Testis (tissue), 2 donors: ENCODE measurements at regions not wholly inside any gene's neighbourhood (a gene's known extent, or its start where the extent isn't known, plus 50 kb on each side); places are given as distances from the start of the nearest gene placed in this dataset.

ENCODE experiments used
- DNase-seq: peaks from one replicate; pipeline ENCODE4 v3.0.0-alpha.2; 2019
- H3K27ac ChIP-seq, 2 donors: fragments of 200-600 bp; sonication (generic); one replicate each; pipeline ENCODE4 v1.5.1; 2019
- H3K27me3 ChIP-seq: fragments of 200-600 bp; sonication (generic); one replicate; pipeline ENCODE4 v1.5.1; 2019
- H3K36me3 ChIP-seq: fragments of 200-600 bp; sonication (generic); one replicate; pipeline ENCODE4 v1.5.1; 2017; ENCODE audit warnings: low read depth; ENCODE audit errors: missing control alignments
- H3K4me1 ChIP-seq: fragments of 200-600 bp; sonication (generic); one replicate; pipeline ENCODE4 v1.5.1; 2019
- H3K4me3 ChIP-seq, 2 donors: fragments of 200-600 bp; sonication (generic); one replicate each; pipeline ENCODE4 v1.5.1; 2017 to 2019
- H3K9me3 ChIP-seq: fragments of 200-600 bp; sonication (generic); one replicate; pipeline ENCODE4 v1.5.1; 2017
- CTCF ChIP-seq, 3 experiments: fragments of 450-650 bp in 2 of 3; fragments of 200-600 bp in 1 of 3; sonication (generic) in 1 of 3; IDR thresholded peaks; one replicate each; pipeline ENCODE4 v1.5.1; 2016 to 2019; ENCODE audit warnings: antibody characterized with exemption in 3 of 3, mild to moderate bottlenecking in 2 of 3, moderate library complexity in 1 of 3
- POLR2A ChIP-seq: fragments of 450-650 bp; IDR thresholded peaks from one replicate; pipeline ENCODE4 v1.6.1; 2017; ENCODE audit warnings: antibody characterized with exemption, mild to moderate bottlenecking, moderate library complexity
- WGBS, 2 donors: methylation state at CpG; one replicate each; pipeline ENCODE4 v1.1.5; 2018; 5-methylcytosine and 5-hydroxymethylcytosine counted together
- intact Hi-C: fragments of 100-400 bp; cut with DNase I; formaldehyde crosslinking; loops from one replicate; pipeline ENCODE4 v1.15.1; 2023; ENCODE audit warnings: low total_unique reads

- TF ChIP-seq POLR2A (no peak), CTCF (IDR thresholded peaks at IDR 0.05) (no peak)
These were observed 271.9 kb downstream of the KIF20B start for GRCh38 chr10:89973326-89973725.

GRCh38 chr10:89975071-89975470 is 273.7 kb downstream of the KIF20B start:
- Histone ChIP-seq H3K4me1 (no peaks in the 10 kb centered on the region), H3K4me3 (no peak overlapping the region), H3K27ac (no peak overlapping the region), H3K27me3 (no peaks in the 10 kb centered on the region), H3K9me3 (no peaks in the 10 kb centered on the region), H3K36me3 (no peaks in the 10 kb centered on the region)
- TF ChIP-seq POLR2A (no peak), CTCF (IDR thresholded peaks at IDR 0.05) (no peak)
- DNase-seq, result no peak
- intact Hi-C loops, result no loop called here
- 48 to 68% methylated on average over 2 of the region's 2 CpGs for WGBS, 2 donors

More at GRCh38 chr10:89973326-89973725, 271.9 kb downstream of the KIF20B start:
- no peaks in the 10 kb centered on the region for H3K36me3 ChIP-seq
- no peak for DNase-seq
- no peaks in the 10 kb centered on the region for H3K9me3 ChIP-seq
- H3K4me1 ChIP-seq, result no peaks in the 10 kb centered on the region
- intact Hi-C loops, result no loop called here
- 41 to 43% methylated on average over 2 of the region's 2 CpGs for WGBS, 2 donors
- H3K27ac ChIP-seq, result no peak overlapping the region
- H3K4me3 ChIP-seq, result no peak overlapping the region
- no peaks in the 10 kb centered on the region for H3K27me3 ChIP-seq

GRCh38 chr10:89975771-89976170 is 274.4 kb downstream of the KIF20B start:
- Histone ChIP-seq H3K9me3 (no peaks in the 10 kb centered on the region), H3K27me3 (no peaks in the 10 kb centered on the region), H3K4me3 (no peak overlapping the region), H3K36me3 (no peaks in the 10 kb centered on the region), H3K4me1 (no peaks in the 10 kb centered on the region), H3K27ac (no peak overlapping the region)
- intact Hi-C loops, result no loop called here
- no peak for DNase-seq
- WGBS, 2 donors, result 63 to 86% methylated on average over 2 of the region's 2 CpGs
- TF ChIP-seq POLR2A (no peak), CTCF (IDR thresholded peaks at IDR 0.05) (no peak)

DNA sequence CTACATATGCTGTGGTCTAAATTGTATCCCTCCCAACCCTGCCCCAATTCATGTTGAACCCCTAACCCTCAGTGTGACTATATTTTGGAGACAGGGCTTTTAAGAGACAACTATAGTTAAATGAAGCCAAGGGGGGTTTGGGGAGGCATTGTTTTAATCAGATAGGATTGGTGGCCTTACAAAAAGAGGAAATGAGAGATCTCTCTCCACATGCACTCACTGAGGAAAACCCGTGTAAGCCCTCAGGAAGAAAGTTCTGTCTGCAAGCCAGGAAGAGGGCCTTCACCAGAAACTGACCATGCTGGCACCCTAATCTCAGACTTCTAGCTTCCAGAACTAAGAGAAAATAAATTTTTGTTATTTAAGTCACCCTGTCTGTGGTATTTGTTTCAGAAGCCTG is 276.7 kb downstream of the KIF20B start:
- no peaks in the 10 kb centered on the region for H3K36me3 ChIP-seq
- DNase-seq, result no peak
- TF ChIP-seq CTCF (IDR thresholded peaks at IDR 0.05), result no peak
- 58 to 63% methylated on average over 1 of the region's 1 CpG for WGBS, 2 donors
- intact Hi-C loops, result no loop called here
- no peak overlapping the region for H3K4me3 ChIP-seq
- no peak overlapping the region for H3K27ac ChIP-seq
- no peaks in the 10 kb centered on the region for H3K9me3 ChIP-seq
- H3K4me1 ChIP-seq, result no peaks in the 10 kb centered on the region
- H3K27me3 ChIP-seq, result no peaks in the 10 kb centered on the region

DNA sequence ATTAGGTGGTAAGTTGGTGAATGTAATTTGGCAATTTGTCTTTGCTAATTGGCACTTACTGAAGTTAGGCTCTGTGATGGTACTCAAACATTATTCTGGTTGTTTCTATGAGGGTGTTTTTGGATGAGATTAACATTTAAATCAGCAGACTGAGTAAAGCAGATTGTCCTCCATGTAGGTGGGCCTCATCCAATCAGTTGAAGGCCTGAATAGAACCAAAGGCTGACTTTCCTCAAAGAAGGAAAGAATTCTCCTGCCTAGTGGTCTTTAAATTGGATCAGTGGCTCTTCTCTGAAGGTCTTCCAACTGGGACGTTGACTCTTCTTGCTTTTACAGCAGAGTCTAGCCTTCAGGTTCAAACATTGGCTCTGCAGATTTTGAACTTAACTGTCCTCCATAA is 278.3 kb downstream of the KIF20B start:
- Histone ChIP-seq H3K9me3 (no peaks in the 10 kb centered on the region), H3K4me3 (no peak overlapping the region), H3K4me1 (no peaks in the 10 kb centered on the region), H3K27ac (no peak overlapping the region), H3K27me3 (no peaks in the 10 kb centered on the region), H3K36me3 (no peaks in the 10 kb centered on the region)
- no peak for TF ChIP-seq CTCF (IDR thresholded peaks at IDR 0.05)
- TF ChIP-seq POLR2A, result no peak
- intact Hi-C loops, result no loop called here
- no peak for DNase-seq
- WGBS, 2 donors, result 62 to 70% methylated on average over 1 of the region's 1 CpG
